HG02610 (cell line): ENCODE measurements at regions not wholly inside any gene's neighbourhood (a gene's known extent, or its start where the extent isn't known, plus 50 kb on each side); places are given as distances from the start of the nearest gene placed in this dataset.

Experiments used
- ATAC-seq: cut with Tn5 transposase; IDR thresholded peaks from one replicate; pipeline ENCODE4 v1.9.1; 2021; ENCODE audit warnings: mild to moderate bottlenecking, moderate library complexity; ENCODE audit not compliant: unreplicated experiment

DNA sequence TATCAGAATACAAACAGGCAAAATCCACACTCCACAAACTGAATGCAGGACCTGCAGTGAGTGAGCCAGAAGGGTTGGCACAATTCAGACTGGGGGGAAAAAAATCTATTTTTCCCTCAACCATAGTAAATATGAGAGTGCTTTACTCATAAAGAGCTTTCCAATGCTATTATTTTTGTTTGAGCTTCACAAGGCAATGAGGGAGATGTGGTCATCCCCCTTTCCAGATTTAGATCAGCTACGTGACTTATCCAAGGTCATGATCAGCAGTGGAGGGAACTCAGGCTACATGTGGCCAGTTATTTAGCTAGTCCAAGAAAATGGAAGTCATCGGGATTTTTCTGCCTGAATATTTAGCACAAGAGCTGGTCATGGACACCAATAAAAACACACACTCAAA is 120.4 kb upstream of the KLF7 start:
- peak; percentile 52 for ATAC-seq

- peak; percentile 54 for ATAC-seq
These were observed 122.9 kb upstream of the KLF7 start for GRCh38 chr2:207288628-207289027.

- ATAC-seq: no peak
These were observed 123.7 kb upstream of the KLF7 start for GRCh38 chr2:207289295-207290018.

- ATAC-seq: peak; percentile 37
These were observed 125.3 kb upstream of the KLF7 start for GRCh38 chr2:207290833-207291624.

- peak; percentile 76 for ATAC-seq
These were observed 126.0 kb upstream of the KLF7 start for GRCh38 chr2:207291625-207292252.

GRCh38 chr2:207296265-207296948 is 130.7 kb upstream of the KLF7 start:
- ATAC-seq: no peak

DNA sequence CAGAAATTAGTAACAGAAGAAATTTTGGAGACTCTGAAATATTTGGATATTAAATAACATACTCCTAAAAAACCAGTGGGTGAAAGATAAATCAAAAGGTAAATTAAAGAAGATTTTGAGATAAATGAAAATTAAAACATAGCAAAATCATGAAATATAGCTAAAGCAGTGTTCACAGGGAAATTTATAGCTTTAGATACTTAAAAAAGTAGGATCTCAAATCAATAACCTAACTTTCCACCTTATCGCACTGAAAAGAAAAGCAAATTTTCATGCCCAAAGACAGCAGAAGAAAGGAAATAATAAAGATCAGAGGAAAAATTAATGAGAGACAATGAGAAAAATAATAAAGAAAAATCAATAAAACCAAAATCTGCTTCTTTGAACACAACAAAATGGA is 135.1 kb upstream of the KLF7 start:
- ATAC-seq: no peak

GRCh38 chr2:207304761-207305160 is 139.0 kb upstream of the KLF7 start:
- ATAC-seq: no peak

DNA sequence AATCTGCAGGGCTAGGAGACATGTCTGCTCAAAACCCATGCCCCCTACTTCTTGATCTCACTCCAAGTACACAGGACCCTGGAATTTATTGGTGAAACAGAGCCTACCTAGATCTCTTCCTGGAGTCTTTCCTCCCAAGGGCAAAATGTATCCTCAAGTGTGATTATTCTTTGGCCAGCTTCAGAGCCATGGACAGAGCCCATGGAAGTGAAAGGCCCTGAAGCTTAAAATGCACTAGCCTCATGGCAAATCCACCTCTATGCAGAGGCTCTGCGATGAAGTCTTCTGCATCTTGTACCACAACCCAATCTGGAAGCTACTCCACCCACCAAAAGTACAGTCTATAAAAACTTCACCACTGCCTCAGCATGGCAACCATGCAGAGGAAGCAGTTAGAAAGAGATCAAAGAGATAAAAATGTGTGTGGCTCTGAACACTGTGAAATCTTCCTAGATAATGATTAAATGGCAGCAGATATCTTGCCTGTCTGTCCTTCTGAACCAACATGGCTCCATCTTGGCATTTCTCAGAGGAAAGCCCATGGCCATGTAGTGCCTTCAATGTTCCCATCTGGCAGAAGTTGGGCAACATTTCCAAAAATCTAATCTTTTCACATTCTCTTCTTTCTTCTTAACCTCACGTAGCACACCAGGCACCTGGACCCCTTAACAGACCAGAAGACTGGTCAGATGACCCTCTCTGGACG is 142.9 kb upstream of the KLF7 start:
- no peak for ATAC-seq

GRCh38 chr2:207311316-207312005 is 145.7 kb upstream of the KLF7 start:
- ATAC-seq: peak; percentile 91

DNA sequence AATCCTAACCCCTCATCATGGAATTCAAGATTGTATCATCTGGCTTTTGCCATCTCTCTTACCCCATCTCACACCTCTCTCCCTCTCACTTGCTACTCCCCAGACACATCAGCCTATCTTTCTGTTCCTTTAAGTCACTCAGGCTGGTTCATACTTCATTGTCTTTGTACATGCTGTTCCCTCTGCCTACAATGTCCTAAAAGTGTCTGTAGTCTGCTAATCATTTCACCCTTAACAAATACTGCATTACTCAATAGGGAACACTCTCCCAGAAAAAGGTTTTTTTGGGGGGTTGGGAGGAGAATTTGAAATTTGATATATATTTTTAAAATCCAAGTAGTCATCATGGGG is 146.2 kb upstream of the KLF7 start:
- no peak for ATAC-seq

DNA sequence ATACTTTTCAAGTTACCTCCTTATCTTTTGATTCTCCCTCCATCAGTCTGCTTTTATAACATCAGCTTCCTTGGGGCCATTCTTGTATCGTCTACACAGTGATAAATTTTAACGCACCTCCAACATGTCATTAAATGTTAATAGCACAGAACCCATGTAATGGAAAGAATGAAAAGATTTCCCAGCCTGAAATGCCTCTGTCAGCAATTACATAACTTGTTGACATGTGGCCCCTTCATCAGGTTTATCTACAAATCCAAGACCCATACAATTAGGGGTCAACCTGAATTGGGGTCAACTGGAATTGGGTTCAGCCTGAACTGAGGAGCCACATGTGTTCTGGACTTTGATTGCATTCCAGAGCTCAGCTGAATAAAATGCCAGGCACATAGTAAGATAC is 148.2 kb upstream of the KLF7 start:
- no peak for ATAC-seq

GRCh38 chr2:207315131-207315530 is 149.4 kb upstream of the KLF7 start:
- no peak for ATAC-seq

DNA sequence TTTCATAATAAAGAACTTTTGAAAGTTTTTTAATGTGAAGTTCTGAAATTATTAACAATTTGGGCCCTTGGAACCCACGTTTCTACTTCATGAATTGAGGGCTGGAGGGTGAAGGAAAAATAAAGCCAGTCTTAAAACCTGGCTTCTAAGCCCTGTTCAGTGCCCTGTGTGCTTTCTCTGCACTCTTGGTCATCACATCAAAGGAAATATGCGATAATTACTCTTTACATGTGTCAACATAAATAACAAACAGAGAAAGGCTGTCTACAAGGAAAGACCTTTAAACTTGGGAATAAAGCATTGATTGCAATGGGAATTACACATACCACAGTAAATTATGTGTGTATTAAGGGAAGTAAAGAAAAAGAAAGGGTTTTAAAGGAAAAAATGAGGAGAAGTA is 150.7 kb upstream of the KLF7 start:
- no peak for ATAC-seq

- ATAC-seq: no peak
These were observed 151.2 kb upstream of the KLF7 start for GRCh38 chr2:207316906-207317305.

DNA sequence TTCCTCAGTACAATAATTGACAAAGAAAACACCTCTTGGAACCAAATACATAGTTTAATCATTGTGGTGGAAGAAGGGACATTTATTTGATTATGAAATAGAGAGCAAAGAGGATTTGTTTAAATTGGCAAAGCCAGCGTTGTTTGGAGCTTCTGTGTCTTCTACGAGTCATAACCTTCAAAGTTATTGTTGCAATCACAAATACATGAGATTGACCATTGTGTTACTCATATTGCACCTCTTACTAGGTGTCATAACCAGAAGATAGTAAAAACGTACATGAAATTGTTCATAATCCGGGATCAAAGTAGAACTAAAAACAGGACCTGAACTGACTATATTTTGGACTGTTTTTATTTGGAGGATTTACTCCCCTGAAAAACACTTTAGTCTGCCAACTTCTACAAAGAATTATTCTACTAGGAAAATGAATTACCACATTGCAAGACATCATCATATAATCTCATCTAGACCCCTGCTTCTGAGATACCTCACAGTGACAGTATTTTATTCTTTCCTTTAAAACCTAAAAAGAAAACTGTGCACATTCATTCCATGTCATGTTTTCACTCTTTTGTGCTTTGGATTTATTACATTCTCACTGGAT is 151.7 kb upstream of the KLF7 start:
- peak; percentile 79 for ATAC-seq

- no peak for ATAC-seq
These were observed 152.5 kb upstream of the KLF7 start for GRCh38 chr2:207318181-207318628.

GRCh38 chr2:207319316-207319715 is 153.6 kb upstream of the KLF7 start:
- no peak for ATAC-seq

GRCh38 chr2:207320381-207321159 is 154.8 kb upstream of the KLF7 start:
- ATAC-seq: no peak
